ENCODE measurements at regions not wholly inside any gene's neighbourhood (a gene's known extent, or its start where the extent isn't known, plus 50 kb on each side); places are given as distances from the start of the nearest gene placed in this dataset. TPM values are rescaled to one million over a fixed set of nuclear protein-coding genes. Genes with fewer than 3 reads are reported as not detected.
A peak's percentile ranks its signal among the peaks of the same experiment; 100 is the strongest.

DNA sequence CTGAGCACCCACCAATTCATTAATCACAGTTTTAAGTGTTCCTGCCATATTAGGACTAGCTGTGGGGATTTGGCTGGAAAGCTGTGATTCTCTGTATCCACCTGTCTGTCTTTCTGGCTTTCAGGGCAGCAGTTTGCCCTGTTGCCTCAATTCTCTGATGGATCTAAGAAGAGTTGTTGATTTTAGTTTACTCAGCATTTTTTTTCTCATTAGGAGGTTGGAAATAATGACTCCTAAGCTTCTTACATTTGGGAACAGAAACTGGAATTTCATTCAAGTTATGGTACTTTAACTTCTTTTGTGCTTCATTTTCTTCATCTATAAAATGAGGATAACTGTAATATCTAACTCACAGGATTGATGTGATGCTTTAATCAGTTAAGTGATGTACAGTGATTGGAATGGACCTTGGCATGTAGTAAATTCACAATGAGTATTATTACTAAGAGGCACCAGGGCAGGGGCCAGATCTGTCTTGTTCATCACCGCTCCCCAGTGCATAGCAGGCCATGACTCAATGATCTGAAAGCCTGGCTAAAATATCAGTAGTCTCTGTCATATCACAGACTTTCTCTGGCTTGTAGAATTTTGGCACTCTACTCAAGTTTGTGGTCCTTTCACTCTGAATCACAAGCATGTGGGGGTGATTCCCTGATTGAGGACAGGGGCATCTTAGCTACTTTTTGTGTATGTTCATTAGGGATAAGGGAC is 51.4 kb upstream of the GREM2 start:
- no peaks in the 10 kb centered on the region for H3K27me3 ChIP-seq (ENCODE audit: control insufficient read depth in 2 of 2, insufficient read depth in 2 of 2, low read length in 2 of 2)
- intact Hi-C loops (cut with micrococcal nuclease) (no loop called here), in situ Hi-C loops (cut with MboI) (no loop called here)
- no peaks in the 10 kb centered on the region for H3K4me1 ChIP-seq (replicated peaks in 1 of 2; ENCODE audit: control insufficient read depth in 2 of 2, insufficient read depth in 2 of 2, low read length in 2 of 2)
- no peak overlapping the region for H3K4me2 ChIP-seq (ENCODE audit: insufficient read depth, low read length)
- no peak overlapping the region for H3K9ac ChIP-seq (ENCODE audit: insufficient read depth in 1 of 2, low read depth in 2 of 2, low read length in 2 of 2)
- no peak overlapping the region for H3K27ac ChIP-seq (ENCODE audit: extremely low read depth, low read depth, low read length)
- 5% methylated on average over 1 of the region's 1 CpG for WGBS (ENCODE audit: insufficient coverage, low coverage, missing lambda C conversion rate)
- H2AFZ ChIP-seq (ENCODE audit: low read depth, low read length) = no peak overlapping the region
- no TSS peak for BruUV-seq (replicated peaks)
- no peak for ATAC-seq
- ChIA-PET CTCF (ENCODE audit: low intra/inter-chr PET ratio) (interaction anchor here (0.6 kb wide), 1 partner anchor 634 kb away, joined by 3 read pairs; no protein-coding TSS in a partner anchor), POLR2A (no interaction called here)
- no peak for DNase-seq (ENCODE audit: extremely low read depth in 1 of 4, low spot score in 3 of 4)
- FAIRE-seq = no peak
- no peaks in the 10 kb centered on the region for H4K20me1 ChIP-seq (replicated peaks; ENCODE audit: control insufficient read depth, insufficient read depth, low read length)
- no peaks in the 10 kb centered on the region for H3K9me3 ChIP-seq (replicated peaks; ENCODE audit: control insufficient read depth, insufficient read depth, low read depth, low read length)
- no peaks in the 10 kb centered on the region for H3K79me2 ChIP-seq (ENCODE audit: control insufficient read depth, insufficient read depth, low read length)
- TF ChIP-seq C11orf30 (IDR thresholded peaks at IDR 0.05; ENCODE audit: low read depth) (peak; percentile 64), MAFK (IDR thresholded peaks at IDR 0.05; ENCODE audit: low read length) (peak; percentile 72), ZNF316 (IDR thresholded peaks at IDR 0.05) (peak; percentile 84), MAFF (IDR thresholded peaks at IDR 0.05; ENCODE audit: low read length) (peak; percentile 80), DACH1 (IDR thresholded peaks at IDR 0.05; ENCODE audit: partially characterized antibody) (no peak), MAFG (tag; conservative IDR thresholded peaks at IDR 0.05) (peak; percentile 70)
- TF ChIP-seq, protein P1, sequence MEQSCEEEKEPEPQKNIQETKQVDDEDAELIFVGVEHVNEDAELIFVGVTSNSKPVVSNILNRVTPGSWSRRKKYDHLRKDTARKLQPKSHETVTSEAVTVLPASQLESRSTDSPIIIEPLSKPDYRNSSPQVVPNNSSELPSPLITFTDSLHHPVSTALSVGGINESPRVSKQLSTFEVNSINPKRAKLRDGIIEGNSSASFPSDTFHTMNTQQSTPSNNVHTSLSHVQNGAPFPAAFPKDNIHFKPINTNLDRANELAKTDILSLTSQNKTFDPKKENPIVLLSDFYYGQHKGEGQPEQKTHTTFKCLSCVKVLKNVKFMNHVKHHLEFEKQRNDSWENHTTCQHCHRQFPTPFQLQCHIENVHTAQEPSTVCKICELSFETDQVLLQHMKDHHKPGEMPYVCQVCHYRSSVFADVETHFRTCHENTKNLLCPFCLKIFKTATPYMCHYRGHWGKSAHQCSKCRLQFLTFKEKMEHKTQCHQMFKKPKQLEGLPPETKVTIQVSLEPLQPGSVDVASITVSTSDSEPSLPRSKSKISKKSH (CRISPR knock-in tag; IDR thresholded peaks at IDR 0.05) = no peak
- TF ChIP-seq, protein P2, sequence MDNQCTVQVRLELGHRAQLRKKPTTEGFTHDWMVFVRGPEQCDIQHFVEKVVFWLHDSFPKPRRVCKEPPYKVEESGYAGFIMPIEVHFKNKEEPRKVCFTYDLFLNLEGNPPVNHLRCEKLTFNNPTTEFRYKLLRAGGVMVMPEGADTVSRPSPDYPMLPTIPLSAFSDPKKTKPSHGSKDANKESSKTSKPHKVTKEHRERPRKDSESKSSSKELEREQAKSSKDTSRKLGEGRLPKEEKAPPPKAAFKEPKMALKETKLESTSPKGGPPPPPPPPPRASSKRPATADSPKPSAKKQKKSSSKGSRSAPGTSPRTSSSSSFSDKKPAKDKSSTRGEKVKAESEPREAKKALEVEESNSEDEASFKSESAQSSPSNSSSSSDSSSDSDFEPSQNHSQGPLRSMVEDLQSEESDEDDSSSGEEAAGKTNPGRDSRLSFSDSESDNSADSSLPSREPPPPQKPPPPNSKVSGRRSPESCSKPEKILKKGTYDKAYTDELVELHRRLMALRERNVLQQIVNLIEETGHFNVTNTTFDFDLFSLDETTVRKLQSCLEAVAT (IDR thresholded peaks at IDR 0.05) = no peak
- TF ChIP-seq, protein P3, sequence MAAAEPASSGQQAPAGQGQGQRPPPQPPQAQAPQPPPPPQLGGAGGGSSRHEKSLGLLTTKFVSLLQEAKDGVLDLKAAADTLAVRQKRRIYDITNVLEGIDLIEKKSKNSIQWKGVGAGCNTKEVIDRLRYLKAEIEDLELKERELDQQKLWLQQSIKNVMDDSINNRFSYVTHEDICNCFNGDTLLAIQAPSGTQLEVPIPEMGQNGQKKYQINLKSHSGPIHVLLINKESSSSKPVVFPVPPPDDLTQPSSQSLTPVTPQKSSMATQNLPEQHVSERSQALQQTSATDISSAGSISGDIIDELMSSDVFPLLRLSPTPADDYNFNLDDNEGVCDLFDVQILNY (CRISPR knock-in tag; IDR thresholded peaks at IDR 0.05) = no peak
- H3K9me1 ChIP-seq (ENCODE audit: control insufficient read depth, insufficient read depth, low read length) = no peaks in the 10 kb centered on the region
- no peaks in the 10 kb centered on the region for H3K36me3 ChIP-seq (ENCODE audit: control insufficient read depth, insufficient read depth, low read length)
- no peak overlapping the region for H3K4me3 ChIP-seq

Small RNA genes in the stretch of these regions (small RNA-seq; reads per million reads assigned to genes)
- gene RF00019 = not detected

Data from K562 (cell line).